Inflammatory macrophage treated with lipopolysaccharide for 1 hour (primary cell): ENCODE measurements at regions not wholly inside any gene's neighbourhood (a gene's known extent, or its start where the extent isn't known, plus 50 kb on each side); places are given as distances from the start of the nearest gene placed in this dataset.
"Not testable (repeated sequence)": the region's sequence is repeated elsewhere in the genome, so short reads cannot be mapped to it uniquely, and the experiment has no call there.

Source experiments
- DNase-seq, 2 donors: peaks; one replicate each; pipeline ENCODE4 v3.0.0-alpha.2; 2020 to 2022

DNA sequence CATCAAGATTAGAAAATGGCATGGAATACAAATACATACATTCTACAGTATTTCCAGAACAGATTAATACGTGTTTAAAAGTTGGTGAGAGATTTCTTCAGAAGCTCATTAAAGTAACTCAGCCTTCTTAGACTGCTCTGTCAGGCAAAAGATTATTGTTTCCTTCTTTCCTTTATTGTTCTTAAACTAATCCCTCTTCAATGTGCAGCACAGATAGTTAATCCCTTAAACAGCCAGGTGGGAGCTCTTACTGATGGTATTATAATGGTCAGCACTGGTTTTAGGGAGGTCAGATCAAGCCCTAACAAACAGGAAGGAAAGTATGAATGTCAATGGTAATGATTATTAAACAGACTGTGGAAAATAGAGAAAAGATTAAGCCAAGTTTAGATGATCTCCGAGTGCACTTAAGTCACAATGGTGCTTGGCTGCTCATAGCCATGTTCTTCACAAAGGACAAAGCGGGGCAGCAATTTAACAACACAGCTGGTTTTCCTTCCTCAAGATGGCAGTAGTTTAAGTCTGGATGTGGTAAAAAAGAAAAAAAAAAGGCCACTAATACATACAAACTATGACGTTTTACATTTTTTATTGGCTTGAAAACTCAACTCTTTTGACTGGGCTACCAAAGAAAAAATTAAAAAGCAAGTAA is 992.6 kb downstream of the PCDH9 start:
- no peak for DNase-seq

DNA sequence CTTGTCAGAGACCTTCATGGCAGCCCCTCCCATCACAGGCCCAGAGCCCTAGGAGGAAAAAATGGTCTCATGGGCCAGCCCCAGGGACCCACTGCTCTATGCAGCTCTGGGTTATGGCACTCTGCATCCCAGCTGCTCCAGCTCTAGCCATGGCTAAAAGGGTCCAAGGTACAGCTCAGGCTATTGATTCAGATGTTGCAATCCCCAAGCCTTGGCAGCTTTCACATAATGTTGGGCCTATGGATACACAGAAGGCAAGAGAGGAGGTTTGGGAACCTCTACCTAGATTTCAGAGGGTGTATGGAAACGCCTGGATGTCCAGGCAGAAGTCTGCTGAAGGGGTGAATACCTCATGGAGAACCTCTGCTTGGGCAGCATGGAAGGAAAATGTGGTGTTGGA is 996.0 kb downstream of the PCDH9 start:
- no peak for DNase-seq

DNA sequence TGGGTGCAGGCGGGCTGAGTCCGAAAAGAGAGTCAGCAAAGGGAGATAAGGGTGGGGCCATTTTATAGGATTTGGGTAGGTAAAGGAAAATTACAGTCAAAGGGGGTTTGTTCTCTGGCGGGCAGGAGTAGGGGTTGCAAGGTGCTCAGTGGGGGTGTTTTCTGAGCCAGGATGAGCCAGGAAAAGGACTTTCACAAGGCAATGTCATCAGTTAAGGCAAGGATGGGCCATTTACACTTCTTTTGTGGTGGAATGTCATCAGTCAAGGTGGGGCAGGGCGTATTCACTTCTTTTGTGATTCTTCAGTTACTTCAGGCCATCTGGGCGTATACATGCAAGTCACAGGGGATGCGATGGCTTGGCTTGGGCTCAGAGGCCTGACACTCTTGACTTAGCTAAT is 998.2 kb downstream of the PCDH9 start:
- DNase-seq: not testable (repeated sequence)

DNA sequence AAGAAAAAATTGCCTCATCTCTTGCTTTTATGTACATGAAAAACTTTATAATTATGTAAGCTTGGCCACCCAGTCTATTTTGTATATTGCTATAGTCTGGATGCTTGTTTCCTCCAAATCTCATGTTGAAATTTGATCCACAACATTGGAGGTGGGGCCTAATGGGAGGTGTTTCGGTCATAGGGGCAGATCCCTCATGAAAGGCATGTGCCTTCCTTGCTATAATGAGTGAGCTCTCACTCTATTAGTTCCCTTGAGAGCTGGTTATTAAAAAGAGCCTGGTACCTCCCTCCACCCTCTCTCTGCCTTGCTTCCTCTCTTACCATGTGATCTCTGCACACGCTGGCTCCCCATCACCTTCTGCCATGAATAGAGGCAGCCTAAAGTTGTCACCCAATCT is 1005.1 kb downstream of the PCDH9 start:
- DNase-seq: no peak

DNA sequence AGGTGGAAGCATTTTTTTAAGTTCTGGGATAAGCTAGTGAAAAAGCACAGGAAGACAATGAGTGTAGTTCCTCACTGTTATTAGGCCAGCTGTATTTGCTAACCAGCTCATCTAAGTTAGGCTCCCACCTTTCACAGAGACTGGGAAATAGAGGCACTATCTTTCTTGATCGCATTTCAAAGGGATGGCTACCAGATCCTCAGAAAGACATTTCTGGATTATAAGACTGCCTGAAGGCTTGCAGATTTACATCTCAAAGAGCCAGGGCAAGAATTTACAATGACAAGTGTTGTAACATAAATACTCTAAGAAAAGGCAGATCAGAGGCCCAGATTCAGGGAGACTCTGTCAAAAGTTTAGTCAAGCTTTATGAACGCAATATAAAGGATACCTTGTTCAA is 1005.5 kb downstream of the PCDH9 start:
- DNase-seq: no peak

DNA sequence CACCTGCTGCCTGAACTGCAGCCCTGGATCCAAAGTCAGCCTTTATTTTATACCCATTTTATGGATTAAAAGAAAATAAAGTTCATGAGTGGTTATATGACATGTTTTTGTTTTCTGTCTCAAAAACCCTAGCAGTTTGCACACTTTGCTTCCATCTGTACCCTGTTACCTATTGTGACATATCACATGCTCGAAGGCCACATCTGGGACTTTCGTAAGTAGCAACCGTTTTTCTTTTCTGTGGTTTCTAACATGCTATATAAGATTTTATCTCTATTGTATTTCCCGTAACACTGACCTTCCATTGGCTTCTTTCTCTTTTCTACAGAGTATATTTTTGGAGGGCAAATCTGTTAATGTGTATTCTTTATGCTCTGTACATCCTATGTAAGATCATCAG is 1007.2 kb downstream of the PCDH9 start:
- no peak for DNase-seq

DNA sequence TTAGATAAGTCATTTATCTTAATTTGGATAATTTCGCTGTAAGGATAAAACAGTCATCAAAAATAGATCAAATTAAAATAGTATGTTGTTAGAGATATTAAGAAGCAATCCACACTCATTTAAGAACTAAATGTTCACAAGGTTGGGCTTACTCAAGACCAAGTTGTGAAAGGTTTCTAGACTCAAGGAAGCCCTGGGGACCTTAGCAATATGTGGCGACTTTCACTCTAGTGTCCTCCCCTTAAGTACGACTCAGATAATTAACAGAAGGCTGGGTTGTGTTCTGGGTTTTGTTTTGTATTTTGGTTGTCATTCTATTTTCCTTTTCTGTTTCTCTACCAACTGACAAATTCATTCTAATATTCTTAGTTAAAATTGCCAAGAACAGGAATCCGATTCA is 1008.0 kb downstream of the PCDH9 start:
- no peak for DNase-seq

DNA sequence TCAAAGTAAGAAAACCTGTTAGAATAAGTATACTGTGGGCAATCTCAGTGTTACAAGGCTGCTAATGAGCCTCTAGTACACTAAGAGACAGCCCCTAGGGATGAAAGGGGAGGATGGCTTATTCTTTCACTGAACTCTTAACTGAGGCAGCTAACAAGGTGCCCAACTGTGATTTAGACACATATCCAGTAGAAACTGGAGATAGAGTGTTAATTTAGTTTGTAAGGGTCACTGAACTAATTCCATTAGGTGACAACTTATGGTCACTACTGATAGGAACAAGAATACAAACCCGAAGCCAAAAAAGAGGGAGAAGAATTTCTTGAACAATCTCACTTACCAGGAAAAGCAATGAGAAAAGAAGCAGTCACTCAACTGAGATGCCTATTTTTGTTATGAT is 1010.6 kb downstream of the PCDH9 start:
- DNase-seq: no peak

DNA sequence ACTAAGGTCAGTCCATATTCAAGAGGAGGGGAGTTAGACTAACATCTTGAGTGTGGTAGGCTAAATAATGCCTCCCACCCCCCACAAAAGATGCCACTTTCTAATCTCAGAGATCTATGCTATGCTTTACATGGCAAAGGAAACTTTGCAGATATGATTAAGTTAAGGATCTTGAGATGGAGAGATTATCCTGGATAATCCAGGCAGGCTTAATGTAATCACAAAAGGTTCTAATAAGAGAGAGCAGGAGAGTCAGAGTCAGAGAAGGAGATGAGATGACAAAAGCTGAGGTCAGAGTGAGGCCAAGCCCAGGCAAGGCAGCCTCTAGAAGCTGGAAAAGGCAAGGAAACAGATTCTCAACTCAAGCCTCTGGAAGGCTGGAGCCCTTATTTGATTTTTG is 1011.6 kb downstream of the PCDH9 start:
- DNase-seq: no peak

DNA sequence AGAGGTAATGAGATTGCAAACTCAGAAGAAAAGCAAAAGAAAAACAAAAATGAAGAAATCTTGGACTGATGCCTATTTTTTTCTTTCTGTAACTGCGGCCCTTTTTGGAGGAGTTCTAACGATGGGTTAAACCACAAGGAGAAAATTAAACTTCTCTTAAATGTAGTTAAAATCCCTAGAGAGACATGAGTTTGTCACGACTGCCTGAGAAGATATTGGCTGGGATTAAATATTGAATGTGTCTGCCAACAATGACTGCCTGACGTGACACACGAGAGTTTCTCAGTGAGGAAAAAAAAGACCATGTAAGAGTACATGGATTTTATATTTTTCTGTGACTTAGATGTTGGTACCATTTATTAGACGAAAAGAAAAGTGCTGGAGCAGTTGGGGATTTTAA is 1013.4 kb downstream of the PCDH9 start:
- DNase-seq: no peak

DNA sequence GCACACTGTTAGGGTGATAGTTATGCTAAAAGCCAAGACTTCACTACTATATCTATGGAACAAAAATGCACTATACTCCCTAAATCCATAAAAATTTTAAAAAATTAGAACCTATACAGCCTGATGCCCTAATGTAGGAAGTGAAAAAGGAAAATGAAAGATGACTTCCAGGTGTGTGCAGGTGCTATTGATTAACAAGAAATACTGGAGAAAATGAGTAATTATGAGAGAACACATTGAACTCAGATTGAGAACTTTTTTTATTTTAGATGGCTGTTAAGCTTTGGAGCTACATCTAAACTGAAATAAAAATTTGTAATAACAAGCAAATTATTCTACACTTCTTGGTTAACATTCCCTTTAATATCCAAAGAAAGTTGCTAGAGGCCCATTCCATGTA is 1015.7 kb downstream of the PCDH9 start:
- no peak for DNase-seq

DNA sequence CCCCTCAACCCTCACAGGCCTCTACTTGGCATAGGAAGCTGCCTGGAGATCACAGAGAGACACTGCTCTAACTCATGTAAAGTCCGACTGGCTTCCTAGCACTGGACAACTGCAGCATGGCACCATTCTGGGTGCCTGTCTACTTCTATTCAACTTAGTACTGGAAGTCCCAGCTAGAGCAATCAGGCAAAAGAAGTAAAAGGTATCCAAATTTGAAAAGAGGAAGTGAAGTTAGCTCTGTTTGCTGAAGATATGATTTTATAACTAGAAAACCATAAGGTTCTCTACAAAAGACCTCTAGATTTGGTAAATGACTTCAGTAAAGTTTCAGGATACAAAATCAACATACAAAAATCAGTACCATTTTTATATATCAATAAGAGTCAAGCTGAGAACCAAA is 1017.6 kb downstream of the PCDH9 start:
- DNase-seq: no peak

DNA sequence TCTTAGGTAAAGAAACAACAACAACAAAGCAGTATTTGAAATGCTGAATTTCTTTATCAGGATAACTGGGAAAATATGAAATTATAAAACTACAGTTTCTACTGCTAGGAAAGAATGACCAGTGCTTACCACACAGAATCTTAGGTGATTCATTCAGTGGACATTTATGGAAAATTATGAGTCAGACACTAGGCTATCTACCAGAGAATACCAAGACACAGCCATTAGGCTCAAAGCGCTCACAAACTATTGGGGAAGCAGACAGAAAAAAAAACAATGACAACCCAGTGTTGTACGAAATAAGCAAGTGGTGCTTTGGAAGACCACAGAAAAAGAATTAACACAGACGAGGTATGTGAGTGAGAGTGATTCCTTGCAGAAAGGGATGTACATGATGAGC is 1019.5 kb downstream of the PCDH9 start:
- DNase-seq: no peak

DNA sequence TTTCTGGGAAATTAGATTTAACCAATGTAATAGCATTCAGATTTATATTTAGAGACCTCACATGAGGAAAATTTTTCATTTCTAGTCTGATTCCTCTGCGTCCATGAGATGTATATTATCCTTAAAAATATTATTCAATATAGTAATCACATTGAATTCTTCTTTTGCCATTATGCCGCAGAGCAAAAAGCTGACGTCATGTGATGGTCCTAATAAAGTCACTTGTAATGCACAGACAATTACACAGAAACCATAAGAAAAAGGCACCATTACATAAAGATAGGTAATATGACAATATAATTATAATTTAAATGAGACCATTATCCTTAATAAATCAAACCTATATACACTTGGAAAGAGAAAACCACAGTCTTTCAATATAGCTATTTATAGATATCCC is 1021.5 kb downstream of the PCDH9 start:
- no peak for DNase-seq

DNA sequence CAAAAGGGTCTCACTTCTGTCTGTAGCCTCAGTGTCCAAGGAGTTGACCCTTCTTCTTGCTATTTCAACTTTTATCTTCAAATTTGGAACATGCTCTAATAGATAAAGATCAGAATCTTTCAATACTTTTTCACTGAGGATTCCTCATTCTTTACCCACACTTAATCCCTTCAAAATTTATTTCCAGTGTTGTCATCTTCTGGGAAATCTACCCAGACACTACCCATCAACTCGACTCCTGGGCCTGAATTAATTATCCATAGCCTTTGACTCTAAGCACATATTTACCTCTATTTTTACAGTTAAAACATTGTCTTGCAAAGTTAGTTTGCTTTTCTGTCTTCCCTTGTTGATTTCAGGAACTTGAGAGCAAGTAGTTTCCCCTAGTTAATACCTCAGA is 1022.5 kb downstream of the PCDH9 start:
- DNase-seq: no peak

DNA sequence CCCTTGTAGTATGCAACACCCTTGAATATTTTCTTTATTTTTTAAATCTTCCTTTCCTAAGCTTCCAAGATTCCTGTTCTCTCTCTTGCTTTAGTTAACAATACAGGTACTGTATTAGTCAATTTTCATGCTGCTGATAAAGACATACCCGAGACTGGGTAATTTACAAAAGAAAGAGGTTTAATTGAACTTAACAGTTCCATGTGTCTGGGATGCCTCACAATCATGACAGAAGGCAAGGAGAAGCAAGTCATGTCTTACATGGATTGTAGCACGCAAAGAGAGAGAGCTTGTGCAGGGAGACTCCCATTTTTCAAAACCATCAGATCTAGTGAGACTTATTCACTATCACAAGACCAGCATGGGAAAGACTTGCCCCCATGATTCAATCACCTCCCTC is 1024.3 kb downstream of the PCDH9 start:
- no peak for DNase-seq

DNA sequence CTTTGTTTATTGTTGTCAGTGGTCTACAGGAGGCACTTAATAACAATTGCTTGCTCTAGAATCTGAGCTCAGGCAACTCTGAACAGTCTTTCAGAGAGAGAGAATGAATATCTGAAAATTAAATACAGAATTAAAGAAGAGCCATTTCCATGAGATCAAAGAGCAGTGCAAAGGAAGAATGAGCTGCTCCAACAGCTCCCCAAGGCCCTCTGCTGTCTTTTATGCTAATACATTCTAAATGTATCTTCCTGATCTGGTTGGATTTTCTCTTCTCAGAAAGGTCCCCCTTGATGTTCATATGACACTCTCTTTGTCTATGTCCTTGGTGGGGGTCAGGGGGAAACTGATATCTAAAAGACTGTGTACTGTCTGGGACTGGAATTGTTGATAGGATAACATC is 1029.6 kb downstream of the PCDH9 start:
- DNase-seq: no peak

DNA sequence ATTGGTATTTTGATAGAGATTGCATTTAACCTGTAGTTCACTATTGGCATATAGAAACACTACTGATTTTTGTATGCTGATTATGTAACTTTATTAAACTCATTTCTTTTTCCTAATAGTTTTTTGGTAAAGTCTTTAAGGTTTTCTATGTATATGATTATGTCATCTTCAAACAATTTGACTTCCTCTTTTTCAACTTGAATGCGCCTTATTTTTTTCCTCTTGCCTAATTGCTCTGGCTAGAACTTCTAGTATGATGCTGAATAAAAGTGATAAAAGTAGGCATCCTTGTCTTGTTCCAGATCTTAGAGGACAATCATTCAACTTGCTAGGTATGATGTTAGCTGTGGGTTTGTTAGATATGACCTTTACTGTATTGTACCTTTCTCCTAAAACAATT is 1034.9 kb downstream of the PCDH9 start:
- DNase-seq: no peak

DNA sequence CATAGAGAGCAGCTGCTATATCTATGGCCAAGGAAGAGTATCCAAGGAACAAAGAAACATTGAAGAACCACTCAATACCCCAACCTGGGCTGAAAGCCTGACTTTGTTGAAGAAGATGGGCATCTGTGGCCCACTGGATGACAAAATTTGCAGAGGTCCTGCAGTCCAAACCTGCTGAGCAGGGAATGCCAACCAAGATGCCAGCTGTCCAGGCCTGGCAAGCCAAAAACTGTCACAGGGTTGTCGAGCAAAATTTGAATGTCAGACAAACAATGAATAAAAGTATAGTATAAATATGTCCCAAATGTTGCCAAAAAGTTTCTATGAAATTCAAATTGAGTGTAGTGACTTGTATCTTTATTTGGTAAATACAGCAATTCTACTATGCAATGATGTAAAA is 1040.2 kb downstream of the PCDH9 start:
- DNase-seq: no peak

DNA sequence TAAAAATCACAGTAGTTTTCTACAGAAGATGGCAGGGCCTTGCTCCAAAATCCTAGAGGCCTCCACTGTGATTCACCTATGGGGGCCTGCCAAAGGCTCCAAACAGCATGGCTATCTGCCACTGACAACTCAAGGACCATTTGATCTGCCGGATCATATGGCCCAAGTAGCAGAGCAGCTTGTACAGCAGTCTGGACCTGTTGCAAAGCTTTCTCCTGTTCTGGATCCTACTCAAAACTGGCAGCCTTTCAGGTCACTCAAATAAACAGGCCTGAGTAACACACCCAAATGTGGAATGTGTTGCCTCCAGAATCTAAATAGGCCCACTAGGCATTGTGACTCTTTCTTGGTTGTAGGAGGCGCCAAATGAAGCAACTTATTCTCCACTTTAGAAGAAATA is 1049.3 kb downstream of the PCDH9 start:
- DNase-seq: no peak

DNA sequence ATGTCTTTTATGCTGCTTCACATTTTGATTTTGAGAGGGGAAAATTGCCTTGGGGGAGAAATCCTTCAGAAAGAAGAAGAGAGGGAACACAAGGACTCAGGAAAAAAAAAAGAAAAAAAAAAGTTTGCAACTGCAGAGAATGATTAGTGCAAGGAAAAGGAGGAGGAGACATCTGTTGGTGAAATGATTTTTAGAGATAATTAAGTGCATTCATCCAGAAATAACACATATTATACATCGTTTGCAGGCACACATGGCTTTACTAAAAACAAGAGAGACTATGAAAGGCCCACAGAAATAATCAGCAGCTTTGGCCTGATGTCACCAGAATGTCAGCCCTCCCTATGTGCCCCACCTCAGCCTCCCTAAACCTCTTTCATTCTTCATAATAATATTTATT is 1058.2 kb downstream of the PCDH9 start:
- no peak for DNase-seq

DNA sequence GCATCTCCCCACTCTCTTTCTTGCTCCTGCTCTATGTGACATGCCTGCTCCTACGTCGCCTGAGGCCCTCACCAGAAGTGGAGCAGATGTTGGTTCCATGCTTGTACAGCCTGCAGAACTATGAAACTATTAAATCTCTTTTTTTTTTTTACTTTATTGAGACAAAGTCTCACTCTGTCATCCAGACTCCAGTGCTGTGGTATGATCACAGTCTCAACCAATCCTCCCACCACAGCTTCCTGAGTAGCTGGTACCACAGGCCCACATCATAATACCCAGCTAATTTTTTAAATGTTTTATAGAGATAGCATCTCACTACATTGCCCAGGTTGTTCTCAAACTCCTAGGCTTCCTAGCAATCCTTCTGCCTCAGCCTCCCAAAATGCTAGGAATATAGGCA is 1067.7 kb downstream of the PCDH9 start:
- DNase-seq: no peak

DNA sequence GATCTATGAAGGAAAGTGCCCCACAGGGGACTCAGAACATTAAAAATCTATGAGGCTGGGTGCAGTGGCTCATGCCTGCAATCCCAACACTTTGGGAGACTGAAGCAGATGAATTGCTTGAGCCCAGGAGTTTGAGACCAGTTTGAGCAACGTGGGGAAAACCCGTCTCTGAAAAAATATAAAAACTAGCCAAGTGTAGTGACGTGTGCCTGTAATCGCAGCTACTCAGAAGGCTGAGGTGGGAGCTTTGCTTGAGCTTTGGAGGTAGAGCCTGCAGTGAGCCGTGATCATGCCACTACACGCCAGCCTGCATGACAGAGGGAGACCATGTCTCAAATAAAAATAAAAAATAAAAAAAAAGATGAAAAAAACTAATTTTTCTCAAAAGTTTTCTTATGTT is 1070.6 kb downstream of the PCDH9 start:
- no peak for DNase-seq

DNA sequence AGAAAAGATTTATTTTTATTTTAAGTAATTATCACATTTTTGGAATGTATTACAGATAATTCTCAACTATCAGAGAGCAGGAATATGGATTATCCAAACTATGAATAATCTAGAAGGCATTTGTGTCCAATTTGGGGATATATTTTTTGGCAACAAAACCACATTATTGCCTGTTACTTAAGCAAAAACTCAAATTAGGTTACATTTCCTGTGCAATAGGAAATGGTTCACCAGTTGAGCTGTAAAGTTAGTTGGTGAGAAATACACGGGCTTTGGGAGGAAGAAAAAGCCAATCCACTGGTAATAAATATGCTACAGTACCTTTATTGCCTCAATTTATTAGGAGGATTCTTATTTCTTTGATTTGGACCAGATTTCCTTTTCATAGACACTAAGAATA is 1075.2 kb downstream of the PCDH9 start:
- no peak for DNase-seq

DNA sequence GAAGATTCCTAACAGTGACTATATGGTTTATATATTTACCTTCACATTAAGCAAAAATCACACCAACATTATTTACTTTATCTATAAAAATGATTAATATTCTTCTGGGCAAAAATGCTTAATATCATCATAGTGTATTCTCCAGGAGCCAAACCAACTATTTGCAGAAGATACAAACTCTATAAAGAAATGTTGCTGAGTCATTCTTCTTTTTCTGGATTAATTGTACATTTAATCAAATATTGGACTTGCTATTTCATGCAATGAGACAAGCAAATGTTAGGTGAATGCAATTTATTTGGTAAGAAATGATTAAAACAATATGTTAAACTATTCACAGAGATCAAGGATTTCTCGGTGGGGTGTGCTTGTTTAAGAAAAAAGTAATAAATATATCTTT is 1075.8 kb downstream of the PCDH9 start:
- DNase-seq: no peak

DNA sequence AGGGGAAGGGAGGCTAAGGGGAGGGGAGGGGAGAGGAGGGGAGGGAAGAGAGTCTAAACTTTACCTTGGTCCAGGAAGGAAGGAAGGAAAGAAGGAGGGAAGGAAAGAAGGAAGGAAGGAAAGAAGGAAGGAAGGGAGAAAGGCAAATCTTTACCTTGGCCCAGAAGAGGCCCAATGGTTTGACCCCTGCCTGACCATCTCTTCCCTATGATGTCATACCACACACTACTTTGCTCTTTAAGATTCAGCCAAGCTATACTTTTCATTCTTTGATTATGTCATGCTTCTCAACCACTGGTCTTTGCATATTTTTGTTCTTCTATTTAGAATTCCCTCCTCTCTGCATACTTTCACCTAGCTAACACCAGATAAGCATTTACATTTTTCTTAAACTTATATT is 1077.5 kb downstream of the PCDH9 start:
- DNase-seq: no peak
